H9 (cell line): ENCODE measurements at regions not wholly inside any gene's neighbourhood (a gene's known extent, or its start where the extent isn't known, plus 50 kb on each side); places are given as distances from the start of the nearest gene placed in this dataset.
"Not testable (repeated sequence)": the region's sequence is repeated elsewhere in the genome, so short reads cannot be mapped to it uniquely, and the experiment has no call there.

Source experiments
- DNase-seq: peaks from one replicate; pipeline ENCODE4 v3.0.0-alpha.2; 2017
- H2AFZ ChIP-seq: one replicate; pipeline ENCODE4 v1.6.1; 2013; ENCODE audit warnings: mild to moderate bottlenecking, low read length, control low read depth, moderate library complexity
- H2AK5ac ChIP-seq: 2 replicates; pipeline ENCODE4 v1.6.1; 2013; ENCODE audit warnings: low read length, control low read depth, mixed read lengths; ENCODE audit not compliant: insufficient read length
- H2BK120ac ChIP-seq: one replicate; pipeline ENCODE4 v1.6.1; 2013; ENCODE audit warnings: low read depth, mild to moderate bottlenecking, low read length, control low read depth, inconsistent platforms; ENCODE audit not compliant: poor library complexity, severe bottlenecking
- H2BK12ac ChIP-seq: 2 replicates; pipeline ENCODE4 v1.6.1; 2013; ENCODE audit warnings: low read length, control low read depth, mixed read lengths, low read depth; ENCODE audit not compliant: insufficient read length
- H2BK15ac ChIP-seq: 2 replicates; pipeline ENCODE4 v1.6.1; 2013; ENCODE audit warnings: low read depth, low read length, control low read depth
- H2BK20ac ChIP-seq: one replicate; pipeline ENCODE4 v1.6.1; 2013; ENCODE audit warnings: low read depth, mild to moderate bottlenecking, low read length, control low read depth, inconsistent platforms; ENCODE audit not compliant: poor library complexity, severe bottlenecking
- H2BK5ac ChIP-seq: 2 replicates; pipeline ENCODE4 v1.6.1; 2013; ENCODE audit warnings: low read length, control low read depth, mixed read lengths; ENCODE audit not compliant: insufficient read length
- H3K14ac ChIP-seq: 2 replicates; pipeline ENCODE4 v1.6.1; 2013; ENCODE audit warnings: low read length, control low read depth; ENCODE audit not compliant: insufficient read depth
- H3K18ac ChIP-seq: 2 replicates; pipeline ENCODE4 v1.6.1; 2013; ENCODE audit warnings: low read depth, mild to moderate bottlenecking, mixed read lengths, low read length, control low read depth; ENCODE audit not compliant: insufficient read length
- H3K23ac ChIP-seq: 2 replicates; pipeline ENCODE4 v1.6.1; 2013; ENCODE audit warnings: low read length, control low read depth, mixed read lengths, low read depth; ENCODE audit not compliant: insufficient read length
- H3K23me2 ChIP-seq: 2 replicates; pipeline ENCODE4 v1.6.1; 2013; ENCODE audit warnings: low read depth, mild to moderate bottlenecking, mixed read lengths, low read length, control low read depth; ENCODE audit not compliant: insufficient read length, poor library complexity, severe bottlenecking
- H3K27ac ChIP-seq: 2 replicates; pipeline ENCODE4 v1.5.1; 2013; ENCODE audit warnings: low read length, control low read depth, mixed read lengths, low read depth; ENCODE audit not compliant: insufficient read length
- H3K27me3 ChIP-seq: 2 replicates; pipeline ENCODE4 v1.6.1; 2013; ENCODE audit warnings: low read length, control low read depth, inconsistent platforms; ENCODE audit not compliant: insufficient read depth
- H3K4ac ChIP-seq: 2 replicates; pipeline ENCODE4 v1.6.1; 2013; ENCODE audit warnings: low read depth, mild to moderate bottlenecking, control low read depth, inconsistent platforms, low read length, moderate library complexity
- H3K4me1 ChIP-seq: 2 replicates; pipeline ENCODE4 v1.6.1; 2013; ENCODE audit warnings: low read length, control low read depth, inconsistent platforms; ENCODE audit not compliant: insufficient read depth
- H3K4me2 ChIP-seq: 2 replicates; pipeline ENCODE4 v1.6.1; 2013; ENCODE audit warnings: low read length, control low read depth, mixed read lengths; ENCODE audit not compliant: insufficient read length, insufficient read depth
- H3K56ac ChIP-seq: 2 replicates; pipeline ENCODE4 v1.6.1; 2013; ENCODE audit warnings: low read depth, mild to moderate bottlenecking, mixed read lengths, low read length, control low read depth; ENCODE audit not compliant: insufficient read length
- H3K79me1 ChIP-seq: 2 replicates; pipeline ENCODE4 v1.6.1; 2013; ENCODE audit warnings: low read depth, mild to moderate bottlenecking, moderate library complexity, low read length, control low read depth, inconsistent platforms; ENCODE audit not compliant: insufficient read depth, poor library complexity, severe bottlenecking
- H3K79me2 ChIP-seq: 2 replicates; pipeline ENCODE4 v1.6.1; 2013; ENCODE audit warnings: low read length, control low read depth, inconsistent platforms; ENCODE audit not compliant: insufficient read depth
- H3K9ac ChIP-seq: 2 replicates; pipeline ENCODE4 v1.6.1; 2013; ENCODE audit warnings: low read length, control low read depth, mixed read lengths; ENCODE audit not compliant: insufficient read length; ENCODE audit errors: extremely low read depth
- H3K9me3 ChIP-seq: one replicate; pipeline ENCODE4 v1.6.1; 2013; ENCODE audit warnings: low read depth, low read length, inconsistent platforms; ENCODE audit not compliant: control insufficient read depth
- H3T11ph ChIP-seq: one replicate; pipeline ENCODE4 v1.6.1; 2013; ENCODE audit warnings: mild to moderate bottlenecking, low read length, control low read depth, inconsistent platforms
- H4K20me1 ChIP-seq: one replicate; pipeline ENCODE4 v1.6.1; 2013; ENCODE audit not compliant: control insufficient read depth, insufficient read length, insufficient read depth
- H4K5ac ChIP-seq: 2 replicates; pipeline ENCODE4 v1.6.1; 2013; ENCODE audit warnings: low read depth, mild to moderate bottlenecking, mixed read lengths, low read length, control low read depth; ENCODE audit not compliant: insufficient read length
- H4K8ac ChIP-seq: replicated peaks from 2 replicates; pipeline ENCODE4 v1.6.1; 2013; ENCODE audit warnings: low read length, control low read depth, mixed read lengths, low read depth; ENCODE audit not compliant: insufficient read length
- H4K91ac ChIP-seq: 2 replicates; pipeline ENCODE4 v1.6.1; 2013; ENCODE audit warnings: low read depth, mild to moderate bottlenecking, moderate library complexity, mixed read lengths, low read length, control low read depth; ENCODE audit not compliant: insufficient read length
- H3K27ac Mint-ChIP-seq, 3 experiments: 2 replicates in 2 of 3; 3 replicates in 1 of 3; pipeline ENCODE4 v1.8.0; 2020 to 2021; ENCODE audit warnings: mixed read lengths in 3 of 3, mild to moderate bottlenecking in 1 of 3, moderate library complexity in 1 of 3
- H3K27me3 Mint-ChIP-seq: 2 replicates; pipeline ENCODE4 v1.8.0; 2021; ENCODE audit warnings: low read depth, mild to moderate bottlenecking, moderate library complexity, mixed read lengths
- H3K36me3 Mint-ChIP-seq, 3 experiments: 2 replicates in 2 of 3; 3 replicates in 1 of 3; pipeline ENCODE4 v1.8.0; 2020 to 2021; ENCODE audit warnings: low read depth in 3 of 3, mixed read lengths in 3 of 3; ENCODE audit not compliant: insufficient read depth in 1 of 3
- H3K4me1 Mint-ChIP-seq, 2 experiments: 2 replicates each; pipeline ENCODE4 v1.8.0; 2020; ENCODE audit warnings: mixed read lengths in 2 of 2
- H3K4me3 Mint-ChIP-seq, 2 experiments: 2 replicates in 1 of 2; 3 replicates in 1 of 2; pipeline ENCODE4 v1.8.0; 2020 to 2021; ENCODE audit warnings: mild to moderate bottlenecking in 2 of 2, mixed read lengths in 2 of 2, moderate library complexity in 1 of 2
- H3K9me3 Mint-ChIP-seq, 2 experiments: 2 replicates in 1 of 2; 3 replicates in 1 of 2; pipeline ENCODE4 v1.8.0; 2020; ENCODE audit warnings: mild to moderate bottlenecking in 2 of 2, mixed read lengths in 2 of 2, moderate library complexity in 1 of 2
- WGBS: extraction: QIAGEN DNeasy Blood & Tissue Kit; methylation state at CpG from one replicate; pipeline ENCODE4 v1.1.7; 2013; ENCODE audit warnings: missing lambda C conversion rate, low lambda C conversion rate, mixed read lengths; ENCODE audit not compliant: insufficient read length; ENCODE audit errors: extremely low coverage; 5-methylcytosine and 5-hydroxymethylcytosine counted together
- TF ChIP-seq, protein P1 (sequence below): fragments of 200-600 bp; sonication (generic); conservative IDR thresholded peaks from 3 replicates; pipeline ENCODE4 v1.8.0; 2021; ENCODE audit warnings: antibody characterized with exemption, mild to moderate bottlenecking

DNA sequence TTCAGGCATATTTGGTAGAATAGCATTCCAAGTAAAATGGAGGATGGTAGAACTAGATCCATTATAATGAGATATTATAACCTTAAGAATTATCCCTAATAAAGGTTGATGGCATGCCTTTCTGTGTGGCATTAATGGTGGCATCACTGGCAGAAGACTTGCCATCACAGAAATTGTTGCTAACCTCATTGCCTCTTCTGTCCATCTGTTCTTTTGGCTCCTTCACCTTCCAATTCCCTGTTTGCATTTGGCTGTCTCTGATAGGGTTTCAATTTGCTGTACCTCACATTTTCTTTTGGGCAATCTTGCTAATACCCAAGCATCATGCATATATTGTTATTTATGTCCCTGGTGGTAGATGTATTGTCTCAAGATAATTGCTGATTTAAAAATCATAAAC is 98.9 kb downstream of the SMPDL3A start:
- H3K79me1 ChIP-seq: no peaks in the 10 kb centered on the region
- no peak overlapping the region for H3K4ac ChIP-seq
- H2BK15ac ChIP-seq: no peak overlapping the region
- peaks cover 5 to 14% of the 10 kb centered on the region in 2 experiments; a peak in 4 of 5 replicates for H3K9me3 Mint-ChIP-seq
- H3K56ac ChIP-seq: no peak overlapping the region
- no peaks in the 10 kb centered on the region for H3K4me1 ChIP-seq
- H4K20me1 ChIP-seq: no peaks in the 10 kb centered on the region
- H3T11ph ChIP-seq: no peak overlapping the region
- no peak overlapping the region for H2BK120ac ChIP-seq
- no peak overlapping the region for H4K8ac ChIP-seq
- no peak for DNase-seq
- no peak overlapping the region for H3K14ac ChIP-seq
- TF ChIP-seq, protein P1, sequence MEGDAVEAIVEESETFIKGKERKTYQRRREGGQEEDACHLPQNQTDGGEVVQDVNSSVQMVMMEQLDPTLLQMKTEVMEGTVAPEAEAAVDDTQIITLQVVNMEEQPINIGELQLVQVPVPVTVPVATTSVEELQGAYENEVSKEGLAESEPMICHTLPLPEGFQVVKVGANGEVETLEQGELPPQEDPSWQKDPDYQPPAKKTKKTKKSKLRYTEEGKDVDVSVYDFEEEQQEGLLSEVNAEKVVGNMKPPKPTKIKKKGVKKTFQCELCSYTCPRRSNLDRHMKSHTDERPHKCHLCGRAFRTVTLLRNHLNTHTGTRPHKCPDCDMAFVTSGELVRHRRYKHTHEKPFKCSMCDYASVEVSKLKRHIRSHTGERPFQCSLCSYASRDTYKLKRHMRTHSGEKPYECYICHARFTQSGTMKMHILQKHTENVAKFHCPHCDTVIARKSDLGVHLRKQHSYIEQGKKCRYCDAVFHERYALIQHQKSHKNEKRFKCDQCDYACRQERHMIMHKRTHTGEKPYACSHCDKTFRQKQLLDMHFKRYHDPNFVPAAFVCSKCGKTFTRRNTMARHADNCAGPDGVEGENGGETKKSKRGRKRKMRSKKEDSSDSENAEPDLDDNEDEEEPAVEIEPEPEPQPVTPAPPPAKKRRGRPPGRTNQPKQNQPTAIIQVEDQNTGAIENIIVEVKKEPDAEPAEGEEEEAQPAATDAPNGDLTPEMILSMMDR: no peak
- H4K91ac ChIP-seq: no peak overlapping the region
- no peak overlapping the region for H4K5ac ChIP-seq
- H3K4me1 Mint-ChIP-seq: peaks cover 9 to 10% of the 10 kb centered on the region in 2 experiments
- H3K27me3 ChIP-seq: no peaks in the 10 kb centered on the region
- H3K27ac ChIP-seq: no peak overlapping the region
- H3K9ac ChIP-seq: no peak overlapping the region
- no peak overlapping the region for H3K18ac ChIP-seq
- H3K27me3 Mint-ChIP-seq: peaks cover 4% of the 10 kb centered on the region
- no peaks in the 10 kb centered on the region for H3K23me2 ChIP-seq
- no peaks in the 10 kb centered on the region for H3K79me2 ChIP-seq
- no peak overlapping the region for H3K27ac Mint-ChIP-seq
- no peak overlapping the region for H2BK20ac ChIP-seq
- H3K9me3 ChIP-seq: no peaks in the 10 kb centered on the region
- no peak overlapping the region for H2AFZ ChIP-seq
- H2AK5ac ChIP-seq: no peak overlapping the region
- no peak overlapping the region for H3K23ac ChIP-seq
- no peak overlapping the region for H2BK5ac ChIP-seq
- no peak overlapping the region for H2BK12ac ChIP-seq
- H3K4me2 ChIP-seq: no peak overlapping the region
- no peak overlapping the region for H3K4me3 Mint-ChIP-seq
- H3K36me3 Mint-ChIP-seq: peaks cover 2 to 9% (median 5%) of the 10 kb centered on the region in 3 experiments; a peak in 4 of 7 replicates

DNA sequence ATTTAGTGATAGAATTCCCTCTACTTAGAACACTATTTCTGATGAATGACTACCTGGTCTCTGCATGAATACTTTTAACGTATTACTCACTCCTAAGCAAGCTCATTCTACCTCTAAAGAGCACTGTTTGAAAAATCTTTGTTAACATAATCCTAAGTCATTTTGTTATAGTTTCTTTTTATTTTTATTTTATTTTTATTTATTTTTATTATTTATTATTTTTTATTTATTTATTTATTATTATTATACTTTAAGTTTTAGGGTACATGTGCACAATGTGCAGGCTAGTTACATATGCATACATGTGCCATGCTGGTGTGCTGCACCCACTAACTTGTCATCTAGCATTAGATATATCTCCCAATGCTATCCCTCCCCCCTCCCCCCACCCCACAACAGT is 99.6 kb downstream of the SMPDL3A start:
- not testable (repeated sequence) for H2BK15ac ChIP-seq, H2BK12ac ChIP-seq, H3K27ac ChIP-seq, H4K8ac ChIP-seq, H4K20me1 ChIP-seq, H3K27me3 Mint-ChIP-seq, H4K5ac ChIP-seq, H4K91ac ChIP-seq, DNase-seq, H3K18ac ChIP-seq, H3K9me3 ChIP-seq, H3K79me2 ChIP-seq, H2BK120ac ChIP-seq, H3K4me2 ChIP-seq, H3K4me1 ChIP-seq, H2BK5ac ChIP-seq, H3K14ac ChIP-seq, H2BK20ac ChIP-seq, H3K4ac ChIP-seq, H3K23me2 ChIP-seq, H3K36me3 Mint-ChIP-seq, H3K56ac ChIP-seq, H3K27ac Mint-ChIP-seq, H2AK5ac ChIP-seq, H3K4me3 Mint-ChIP-seq, H3K27me3 ChIP-seq, H3K23ac ChIP-seq, H2AFZ ChIP-seq, H3K79me1 ChIP-seq, H3K9ac ChIP-seq, H3K4me1 Mint-ChIP-seq, H3T11ph ChIP-seq, H3K9me3 Mint-ChIP-seq
- no CpG with 5 or more reads among the region's 1 CpG for WGBS
